ENCODE measurements at regions not wholly inside any gene's neighbourhood (a gene's known extent, or its start where the extent isn't known, plus 50 kb on each side); places are given as distances from the start of the nearest gene placed in this dataset.

DNA sequence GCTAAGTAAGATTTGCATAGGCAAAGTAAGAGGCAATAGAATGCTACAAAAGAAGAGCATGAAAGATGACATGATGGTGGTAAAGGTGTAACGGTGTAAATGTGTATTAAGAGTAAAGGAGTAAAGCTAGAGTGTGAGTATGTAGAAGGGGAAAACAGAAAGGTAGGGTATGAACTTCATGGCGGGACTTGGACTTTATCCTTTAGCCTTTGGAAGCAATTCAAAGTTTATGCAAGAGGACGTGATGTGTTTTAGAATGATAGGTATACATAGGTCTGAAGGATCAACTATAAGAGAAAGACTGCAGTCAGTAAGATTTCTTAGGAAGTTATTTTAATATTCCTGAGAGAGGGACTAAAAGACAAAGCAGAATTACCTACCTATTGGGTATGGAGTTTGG is 358.0 kb upstream of the FAT3 start:
- Mint-ChIP-seq H3K4me3 (no peak overlapping the region), H3K4me1 (no peaks in the 10 kb centered on the region), H3K27ac (no peak overlapping the region), H3K9me3 (ENCODE audit: insufficient read depth) (peaks cover 4% of the 10 kb centered on the region), H3K27me3 (no peaks in the 10 kb centered on the region)
- no peaks in the 10 kb centered on the region for H3K9me3 ChIP-seq (ENCODE audit: control extremely low read depth in 1 of 3, control insufficient read depth in 2 of 3, insufficient read depth in 1 of 3, low read length in 2 of 3)
- H3K4me2 ChIP-seq (replicated peaks; ENCODE audit: low read depth, low read length, poor library complexity, severe bottlenecking): no peak overlapping the region
- no peak overlapping the region for H3K27ac ChIP-seq (ENCODE audit: low read length in 2 of 2)
- ChIA-PET POLR2A (interaction anchor here (0.7 kb wide), 1 partner anchor 18 kb away, joined by 3 read pairs; no protein-coding TSS in a partner anchor), CTCF (no interaction called here)
- DNase-seq (no peak), ATAC-seq (ENCODE audit: low read depth) (no peak)
- WGBS (ENCODE audit: insufficient coverage): 89% methylated on average over 2 of the region's 3 CpGs
- H3K4me3 ChIP-seq (ENCODE audit: control extremely low read depth in 1 of 5, extremely low read depth in 1 of 5, insufficient read depth in 1 of 5, low read depth in 2 of 5, low read length in 4 of 5): no peak overlapping the region
- no peak for TF ChIP-seq CTCF (IDR thresholded peaks at IDR 0.05)
- no peak for TF ChIP-seq EZH2 (IDR thresholded peaks at IDR 0.05; ENCODE audit: borderline replicate concordance, insufficient read depth, low read depth, low read length, poor library complexity, severe bottlenecking)
- H4K20me1 ChIP-seq (ENCODE audit: control insufficient read depth, insufficient read depth, low read length, poor library complexity, severe bottlenecking): no peaks in the 10 kb centered on the region
- H3K27me3 ChIP-seq (replicated peaks in 1 of 4; ENCODE audit: control extremely low read depth in 1 of 4, control insufficient read depth in 3 of 4, insufficient read depth in 4 of 4, low read length in 3 of 4): no peaks in the 10 kb centered on the region
- H3K79me2 ChIP-seq (ENCODE audit: control insufficient read depth, insufficient read depth, low read length): no peaks in the 10 kb centered on the region
- intact Hi-C loops (cut with micrococcal nuclease): no loop called here
- no peaks in the 10 kb centered on the region for H3K36me3 ChIP-seq (replicated peaks in 1 of 2; ENCODE audit: control extremely low read depth in 1 of 2, control insufficient read depth in 1 of 2, extremely low read depth in 1 of 2, insufficient read depth in 2 of 2, low read length in 1 of 2)
- no peak overlapping the region for H3K9ac ChIP-seq (ENCODE audit: low read length)
- H2AFZ ChIP-seq (ENCODE audit: insufficient read depth, low read depth, low read length, poor library complexity, severe bottlenecking): no peak overlapping the region
- no peaks in the 10 kb centered on the region for H3K4me1 ChIP-seq (ENCODE audit: control insufficient read depth in 2 of 2, insufficient read depth in 2 of 2, low read length in 2 of 2)

DNA sequence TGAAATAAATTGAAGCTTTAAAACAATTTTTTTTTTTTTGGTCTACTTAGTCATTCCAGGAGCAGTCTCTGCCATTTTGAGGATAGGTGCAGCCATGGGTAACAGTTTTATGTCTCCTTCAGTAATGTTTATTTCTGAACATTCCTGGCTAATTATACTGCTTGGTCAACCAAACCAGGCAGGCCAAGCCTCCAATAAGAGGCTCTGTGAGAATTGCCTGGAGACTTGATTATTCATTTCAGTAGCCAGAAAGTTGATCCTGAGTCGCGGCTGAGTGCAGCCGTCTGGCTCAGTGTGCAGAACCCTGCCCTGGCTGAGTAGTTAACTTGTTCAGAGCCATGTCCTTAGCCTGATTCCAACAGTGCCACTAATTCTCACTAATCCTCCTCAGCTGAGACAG is 364.0 kb upstream of the FAT3 start:
- Histone ChIP-seq H4K20me1 (ENCODE audit: control insufficient read depth, insufficient read depth, low read length, poor library complexity, severe bottlenecking) (no peaks in the 10 kb centered on the region), H2AFZ (ENCODE audit: insufficient read depth, low read depth, low read length, poor library complexity, severe bottlenecking) (no peak overlapping the region), H3K36me3 (replicated peaks in 1 of 2; ENCODE audit: control extremely low read depth in 1 of 2, control insufficient read depth in 1 of 2, extremely low read depth in 1 of 2, insufficient read depth in 2 of 2, low read length in 1 of 2) (no peaks in the 10 kb centered on the region), H3K27ac (ENCODE audit: low read length in 2 of 2) (no peak overlapping the region), H3K4me3 (ENCODE audit: control extremely low read depth in 1 of 5, extremely low read depth in 1 of 5, insufficient read depth in 1 of 5, low read depth in 2 of 5, low read length in 4 of 5) (no peak overlapping the region), H3K4me1 (ENCODE audit: control insufficient read depth in 2 of 2, insufficient read depth in 2 of 2, low read length in 2 of 2) (no peaks in the 10 kb centered on the region), H3K79me2 (ENCODE audit: control insufficient read depth, insufficient read depth, low read length) (no peaks in the 10 kb centered on the region), H3K9ac (ENCODE audit: low read length) (no peak overlapping the region), H3K4me2 (replicated peaks; ENCODE audit: low read depth, low read length, poor library complexity, severe bottlenecking) (no peak overlapping the region), H3K9me3 (ENCODE audit: control extremely low read depth in 1 of 3, control insufficient read depth in 2 of 3, insufficient read depth in 1 of 3, low read length in 2 of 3) (no peaks in the 10 kb centered on the region), H3K27me3 (replicated peaks in 1 of 4; ENCODE audit: control extremely low read depth in 1 of 4, control insufficient read depth in 3 of 4, insufficient read depth in 4 of 4, low read length in 3 of 4) (no peaks in the 10 kb centered on the region)
- H3K27ac Mint-ChIP-seq: no peak overlapping the region
- TF ChIP-seq EZH2 (IDR thresholded peaks at IDR 0.05; ENCODE audit: borderline replicate concordance, insufficient read depth, low read depth, low read length, poor library complexity, severe bottlenecking) (no peak), CTCF (IDR thresholded peaks at IDR 0.05) (no peak)
- H3K27me3 Mint-ChIP-seq: no peaks in the 10 kb centered on the region
- intact Hi-C loops (cut with micrococcal nuclease): no loop called here
- DNase-seq (no peak), ATAC-seq (ENCODE audit: low read depth) (no peak)
- POLR2A ChIA-PET: no interaction called here
- 52% methylated on average over 3 of the region's 3 CpGs for WGBS (ENCODE audit: insufficient coverage)
- H3K9me3 Mint-ChIP-seq (ENCODE audit: insufficient read depth): no peaks in the 10 kb centered on the region
- CTCF ChIA-PET: no interaction called here
- no peaks in the 10 kb centered on the region for H3K4me1 Mint-ChIP-seq
- no peak overlapping the region for H3K4me3 Mint-ChIP-seq
